Common myeloid progenitor, CD34-positive (primary cell): ENCODE measurements at regions not wholly inside any gene's neighbourhood (a gene's known extent, or its start where the extent isn't known, plus 50 kb on each side); places are given as distances from the start of the nearest gene placed in this dataset.

ENCODE experiments used
- CTCF ChIA-PET: fragments of 350-600 bp; sonication (Branson Sonifier 250); formaldehyde crosslinking; loops from one replicate; lab custom pipeline; 2021; ENCODE audit warnings: antibody characterized with exemption; lab: Charles Lee
- POLR2A ChIA-PET: fragments of 350-600 bp; sonication (Branson Sonifier 250); formaldehyde crosslinking; loops from one replicate; lab custom pipeline; 2021; ENCODE audit warnings: antibody characterized with exemption; lab: Charles Lee
- DNase-seq, 3 donors: peaks; one replicate each; pipeline versions ENCODE4 v3.0.0 to v3.0.0-alpha.2; 2013
- H3K27ac ChIP-seq, 2 experiments: 1 replicate in 1 of 2; 2 replicates in 1 of 2; pipeline ENCODE4 v1.7.0; 2013; ENCODE audit warnings: inconsistent platforms in 2 of 2, low read length in 2 of 2, mild to moderate bottlenecking in 2 of 2, low read depth in 1 of 2, moderate library complexity in 1 of 2; ENCODE audit not compliant: severe bottlenecking in 2 of 2, insufficient read depth in 1 of 2, poor library complexity in 1 of 2
- H3K27me3 ChIP-seq, 5 experiments: replicated peaks in 2 of 5; 1 replicate in 3 of 5; 2 replicates in 2 of 5; pipeline versions ENCODE4 v1.6.1 to v1.7.0; 2013; ENCODE audit warnings: low read length in 4 of 5, mild to moderate bottlenecking in 2 of 5, moderate library complexity in 2 of 5, inconsistent platforms in 1 of 5; ENCODE audit not compliant: insufficient read depth in 5 of 5, control insufficient read depth in 4 of 5
- H3K36me3 ChIP-seq, 4 experiments: 1 replicate in 2 of 4; 2 replicates in 2 of 4; pipeline versions ENCODE4 v1.6.1 to v1.7.0; 2013; ENCODE audit warnings: low read length in 3 of 4, control low read depth in 1 of 4, mild to moderate bottlenecking in 1 of 4; ENCODE audit not compliant: control insufficient read depth in 4 of 4, insufficient read depth in 4 of 4
- H3K4me1 ChIP-seq, 4 experiments: 1 replicate in 3 of 4; 2 replicates in 1 of 4; pipeline versions ENCODE4 v1.6.1 to v1.7.1; 2013; ENCODE audit warnings: low read length in 3 of 4, mild to moderate bottlenecking in 3 of 4, control low read depth in 1 of 4, inconsistent platforms in 1 of 4, moderate library complexity in 1 of 4; ENCODE audit not compliant: control insufficient read depth in 4 of 4, insufficient read depth in 4 of 4; ENCODE audit errors: control extremely low read depth in 1 of 4
- H3K4me3 ChIP-seq, 7 experiments: 1 replicate in 4 of 7; 2 replicates in 3 of 7; pipeline versions ENCODE4 v1.5.1 to v1.7.0; 2013; ENCODE audit warnings: mild to moderate bottlenecking in 7 of 7, low read length in 6 of 7, moderate library complexity in 6 of 7, inconsistent platforms in 2 of 7, low read depth in 2 of 7, control low read depth in 1 of 7; ENCODE audit not compliant: insufficient read depth in 4 of 7, control insufficient read depth in 1 of 7; ENCODE audit errors: extremely low read depth in 1 of 7
- H3K9me3 ChIP-seq, 5 experiments: 1 replicate in 4 of 5; 2 replicates in 1 of 5; pipeline versions ENCODE4 v1.6.1 to v1.7.1; 2013; ENCODE audit warnings: low read length in 4 of 5, mild to moderate bottlenecking in 2 of 5, inconsistent platforms in 1 of 5, low read depth in 1 of 5, moderate library complexity in 1 of 5; ENCODE audit not compliant: control insufficient read depth in 4 of 5, insufficient read depth in 2 of 5; ENCODE audit errors: control extremely low read depth in 1 of 5
- WGBS: methylation state at CpG from one replicate; pipeline ENCODE4 v1.1.5; 2013; ENCODE audit not compliant: insufficient coverage; 5-methylcytosine and 5-hydroxymethylcytosine counted together

GRCh38 chr9:115599898-115600297 is 481.9 kb upstream of the TNC start:
- ChIA-PET POLR2A (no interaction called here), CTCF (no interaction called here)
- 100% methylated on average over 1 of the region's 1 CpG for WGBS
- H3K4me1 ChIP-seq: no peaks in the 10 kb centered on the region
- no peaks in the 10 kb centered on the region for H3K36me3 ChIP-seq
- DNase-seq: no peak
- H3K27me3 ChIP-seq: peaks cover 0 to 33% (median 8%) of the 10 kb centered on the region in 5 experiments
- H3K9me3 ChIP-seq: peaks cover 0 to 1% (median 0%) of the 10 kb centered on the region in 5 experiments
- H3K27ac ChIP-seq: no peak overlapping the region
- H3K4me3 ChIP-seq: no peak overlapping the region

GRCh38 chr9:115601434-115601833 is 483.5 kb upstream of the TNC start:
- DNase-seq: no peak
- Histone ChIP-seq H3K9me3 (peaks cover 0 to 1% (median 0%) of the 10 kb centered on the region in 5 experiments), H3K4me3 (no peak overlapping the region), H3K36me3 (no peaks in the 10 kb centered on the region), H3K4me1 (no peaks in the 10 kb centered on the region), H3K27ac (no peak overlapping the region), H3K27me3 (peaks cover 0 to 19% (median 3%) of the 10 kb centered on the region in 5 experiments)
- ChIA-PET POLR2A (no interaction called here), CTCF (interaction anchor here (4.2 kb wide), 1 partner anchor 8 kb away, joined by 30 read pairs; no protein-coding TSS in a partner anchor)
- WGBS: no CpG with 5 or more reads among the region's 3 CpGs

- no peaks in the 10 kb centered on the region for H3K4me1 ChIP-seq
- CTCF ChIA-PET: interaction anchor here (4.2 kb wide), 1 partner anchor 12 kb away, joined by 30 read pairs; no protein-coding TSS in a partner anchor
- no peaks in the 10 kb centered on the region for H3K36me3 ChIP-seq
- H3K9me3 ChIP-seq: no peaks in the 10 kb centered on the region
- H3K4me3 ChIP-seq: no peak overlapping the region
- POLR2A ChIA-PET: no interaction called here
- peaks cover 0 to 5% (median 0%) of the 10 kb centered on the region in 5 experiments for H3K27me3 ChIP-seq
- WGBS: 94% methylated on average over 2 of the region's 2 CpGs
- H3K27ac ChIP-seq: no peak overlapping the region
- DNase-seq: no peak
These were observed 487.0 kb upstream of the TNC start for GRCh38 chr9:115604831-115605483.

- Histone ChIP-seq H3K9me3 (no peaks in the 10 kb centered on the region), H3K27ac (no peak overlapping the region), H3K4me3 (no peak overlapping the region), H3K4me1 (no peaks in the 10 kb centered on the region), H3K36me3 (no peaks in the 10 kb centered on the region), H3K27me3 (peaks cover 0 to 7% (median 0%) of the 10 kb centered on the region in 5 experiments)
- DNase-seq: no peak
- CTCF ChIA-PET: interaction anchor here (1.0 kb wide), 1 partner anchor 9 kb away, joined by 3 read pairs; no protein-coding TSS in a partner anchor
- POLR2A ChIA-PET: no interaction called here
These were observed 488.9 kb upstream of the TNC start for GRCh38 chr9:115606838-115607237.

GRCh38 chr9:115614326-115614999 is 496.5 kb upstream of the TNC start:
- ChIA-PET CTCF (no interaction called here), POLR2A (no interaction called here)
- WGBS: 100% methylated on average over 1 of the region's 4 CpGs
- DNase-seq: no peak
- Histone ChIP-seq H3K36me3 (no peaks in the 10 kb centered on the region), H3K27ac (no peak overlapping the region), H3K27me3 (peaks cover 0 to 2% (median 0%) of the 10 kb centered on the region in 5 experiments), H3K4me1 (no peaks in the 10 kb centered on the region), H3K9me3 (no peaks in the 10 kb centered on the region), H3K4me3 (no peak overlapping the region)

GRCh38 chr9:115615000-115615401 is 497.0 kb upstream of the TNC start:
- no peaks in the 10 kb centered on the region for H3K9me3 ChIP-seq
- no peaks in the 10 kb centered on the region for H3K36me3 ChIP-seq
- no peak overlapping the region for H3K4me3 ChIP-seq
- DNase-seq: no peak
- CTCF ChIA-PET: interaction anchor here (0.9 kb wide), 1 partner anchor 8 kb away, joined by 3 read pairs; no protein-coding TSS in a partner anchor
- peaks cover 0 to 2% (median 0%) of the 10 kb centered on the region in 5 experiments for H3K27me3 ChIP-seq
- H3K27ac ChIP-seq: no peak overlapping the region
- no CpG with 5 or more reads among the region's 3 CpGs for WGBS
- POLR2A ChIA-PET: no interaction called here
- no peaks in the 10 kb centered on the region for H3K4me1 ChIP-seq
